ENCODE measurements at regions not wholly inside any gene's neighbourhood (a gene's known extent, or its start where the extent isn't known, plus 50 kb on each side); places are given as distances from the start of the nearest gene placed in this dataset.

DNA sequence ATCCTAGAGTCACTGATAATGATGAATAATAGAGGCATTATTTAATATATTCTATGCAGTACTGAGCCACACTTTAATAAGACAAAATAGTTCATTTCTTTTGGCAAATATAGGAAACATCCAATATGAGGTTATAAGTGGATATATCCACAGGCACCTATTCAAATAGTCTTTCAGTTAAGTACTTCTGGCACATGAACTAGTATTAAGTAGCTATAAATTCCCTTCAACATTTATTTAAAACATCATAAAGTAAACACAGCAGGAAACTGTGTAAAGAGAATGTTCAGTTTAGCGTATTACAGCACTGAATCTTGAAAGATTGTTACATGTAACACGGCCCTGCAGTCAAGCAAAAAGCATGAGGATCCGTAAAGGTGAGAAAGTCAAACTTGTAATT lies 463.3 kb upstream of the KLF12 start:
- no peaks in the 10 kb centered on the region for H4K20me1 ChIP-seq (ENCODE audit: low read depth, low read length)
- H3K9ac ChIP-seq (ENCODE audit: low read length), result no peak overlapping the region
- no peak for TF ChIP-seq CTCF (IDR thresholded peaks at IDR 0.05; ENCODE audit: insufficient read depth, low read length, poor library complexity, severe bottlenecking)
- TF ChIP-seq EZH2phosphoT487 (conservative IDR thresholded peaks at IDR 0.05; ENCODE audit: low read length), result no peak

DNA sequence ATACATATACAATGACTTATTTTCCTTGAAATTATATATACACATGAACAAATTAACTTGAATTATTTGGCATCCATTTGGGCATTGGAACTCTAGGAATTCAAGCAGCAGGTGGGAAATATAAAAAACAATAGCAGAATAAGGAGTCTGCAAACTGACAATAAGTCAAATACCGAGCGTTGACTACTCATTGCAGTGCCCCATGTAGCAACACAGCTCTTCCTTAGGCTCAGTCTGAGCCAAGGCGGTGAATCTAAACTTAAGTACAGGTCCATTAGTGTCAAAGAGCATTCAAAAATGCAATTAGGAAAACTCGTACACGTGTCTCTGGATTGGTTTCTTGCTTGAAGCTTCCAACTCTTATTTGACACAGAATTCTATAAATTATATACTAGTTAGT lies 462.5 kb upstream of the KLF12 start:
- Histone ChIP-seq H3K9me2 (replicated peaks; ENCODE audit: insufficient read depth, low read length) (no peaks in the 10 kb centered on the region), H3F3A (ENCODE audit: insufficient read depth) (no peaks in the 10 kb centered on the region), H3K27ac (ENCODE audit: low read depth, low read length) (no peak overlapping the region), H3K9me3 (ENCODE audit: insufficient read depth, low read length) (no peaks in the 10 kb centered on the region), H4K20me1 (ENCODE audit: low read depth, low read length) (no peaks in the 10 kb centered on the region), H2AFZ (ENCODE audit: low read depth, low read length, severe bottlenecking) (no peak overlapping the region), H3K36me3 (ENCODE audit: low read length) (no peaks in the 10 kb centered on the region), H3K79me2 (ENCODE audit: insufficient read depth, low read length) (no peaks in the 10 kb centered on the region), H3K4me2 (ENCODE audit: low read depth, low read length, poor library complexity, severe bottlenecking) (no peak overlapping the region), H3K4me3 (ENCODE audit: insufficient read depth, low read length, poor library complexity, severe bottlenecking) (no peak overlapping the region), H3K27me3 (ENCODE audit: low read length) (no peaks in the 10 kb centered on the region; the same call in 1 of the 2 replicates), H3K9ac (ENCODE audit: low read length) (no peak overlapping the region)
- TF ChIP-seq CTCF (IDR thresholded peaks at IDR 0.05; ENCODE audit: insufficient read depth, low read length, poor library complexity, severe bottlenecking) (no peak), EZH2phosphoT487 (conservative IDR thresholded peaks at IDR 0.05; ENCODE audit: low read length) (no peak)

More for the DNA sequence above, 463.3 kb upstream of the KLF12 start:
- no peak overlapping the region for H2AFZ ChIP-seq (ENCODE audit: low read depth, low read length, severe bottlenecking)
- no peaks in the 10 kb centered on the region for H3F3A ChIP-seq (ENCODE audit: insufficient read depth)
- H3K27me3 ChIP-seq (ENCODE audit: low read length), result no peaks in the 10 kb centered on the region; the same call in 1 of the 2 replicates
- H3K36me3 ChIP-seq (ENCODE audit: low read length), result no peaks in the 10 kb centered on the region
- no peaks in the 10 kb centered on the region for H3K9me3 ChIP-seq (ENCODE audit: insufficient read depth, low read length)
- no peaks in the 10 kb centered on the region for H3K79me2 ChIP-seq (ENCODE audit: insufficient read depth, low read length)
- no peaks in the 10 kb centered on the region for H3K9me2 ChIP-seq (replicated peaks; ENCODE audit: insufficient read depth, low read length)
- no peak overlapping the region for H3K4me3 ChIP-seq (ENCODE audit: insufficient read depth, low read length, poor library complexity, severe bottlenecking)
- H3K27ac ChIP-seq (ENCODE audit: low read depth, low read length), result no peak overlapping the region
- H3K4me2 ChIP-seq (ENCODE audit: low read depth, low read length, poor library complexity, severe bottlenecking), result no peak overlapping the region

GRCh38 chr13:74593688-74594087 lies 459.5 kb upstream of the KLF12 start:
- no peaks in the 10 kb centered on the region; the same call in 1 of the 2 replicates for H3K27me3 ChIP-seq (ENCODE audit: low read length)
- H3K9me3 ChIP-seq (ENCODE audit: insufficient read depth, low read length), result no peaks in the 10 kb centered on the region
- H3K9ac ChIP-seq (ENCODE audit: low read length), result no peak overlapping the region
- H3K36me3 ChIP-seq (ENCODE audit: low read length), result no peaks in the 10 kb centered on the region
- no peak for TF ChIP-seq EZH2phosphoT487 (conservative IDR thresholded peaks at IDR 0.05; ENCODE audit: low read length)
- no peak for TF ChIP-seq CTCF (IDR thresholded peaks at IDR 0.05; ENCODE audit: insufficient read depth, low read length, poor library complexity, severe bottlenecking)
- no peaks in the 10 kb centered on the region for H4K20me1 ChIP-seq (ENCODE audit: low read depth, low read length)
- H3K9me2 ChIP-seq (replicated peaks; ENCODE audit: insufficient read depth, low read length), result no peaks in the 10 kb centered on the region
- H3K27ac ChIP-seq (ENCODE audit: low read depth, low read length), result no peak overlapping the region
- H3K79me2 ChIP-seq (ENCODE audit: insufficient read depth, low read length), result no peaks in the 10 kb centered on the region
- H3K4me3 ChIP-seq (ENCODE audit: insufficient read depth, low read length, poor library complexity, severe bottlenecking), result no peak overlapping the region
- no peak overlapping the region for H2AFZ ChIP-seq (ENCODE audit: low read depth, low read length, severe bottlenecking)
- H3F3A ChIP-seq (ENCODE audit: insufficient read depth), result no peaks in the 10 kb centered on the region
- H3K4me2 ChIP-seq (ENCODE audit: low read depth, low read length, poor library complexity, severe bottlenecking), result no peak overlapping the region

Data from SU-DHL-6 (cell line).